Parathyroid adenoma (tissue), 2 donors: ENCODE measurements at regions not wholly inside any gene's neighbourhood (a gene's known extent, or its start where the extent isn't known, plus 50 kb on each side); places are given as distances from the start of the nearest gene placed in this dataset.

Source experiments
- H2AFZ ChIP-seq: fragments of 300-600 bp; sonication (generic); one replicate; pipeline ENCODE4 v1.7.0; 2017; ENCODE audit warnings: antibody characterized with exemption, mild to moderate bottlenecking
- H3K27ac ChIP-seq: fragments of 300-600 bp; sonication (generic); one replicate; pipeline ENCODE4 v1.7.0; 2017
- H3K27me3 ChIP-seq: fragments of 300-600 bp; sonication (generic); one replicate; pipeline ENCODE4 v1.7.0; 2017; ENCODE audit warnings: low read length; ENCODE audit not compliant: control insufficient read depth, insufficient read depth
- H3K36me3 ChIP-seq: fragments of 300-600 bp; sonication (generic); one replicate; pipeline ENCODE4 v1.7.0; 2017; ENCODE audit warnings: low read length; ENCODE audit not compliant: control insufficient read depth, insufficient read depth
- H3K4me1 ChIP-seq: fragments of 300-600 bp; sonication (generic); one replicate; pipeline ENCODE4 v1.7.0; 2017; ENCODE audit warnings: control low read depth
- H3K4me2 ChIP-seq: fragments of 300-600 bp; sonication (generic); one replicate; pipeline ENCODE4 v1.7.0; 2017; ENCODE audit warnings: low read length
- H3K4me3 ChIP-seq: fragments of 300-600 bp; sonication (generic); one replicate; pipeline ENCODE4 v1.7.0; 2017; ENCODE audit warnings: low read depth, low read length
- H3K79me2 ChIP-seq: fragments of 300-600 bp; sonication (generic); one replicate; pipeline ENCODE4 v1.7.0; 2017; ENCODE audit warnings: control low read depth
- H3K9ac ChIP-seq: fragments of 300-600 bp; sonication (generic); one replicate; pipeline ENCODE4 v1.7.0; 2017; ENCODE audit warnings: mild to moderate bottlenecking
- H3K9me3 ChIP-seq: fragments of 300-600 bp; sonication (generic); one replicate; pipeline ENCODE4 v1.7.0; 2017; ENCODE audit warnings: low read length; ENCODE audit not compliant: control insufficient read depth
- TF ChIP-seq, protein P1 (sequence below): fragments of 300-600 bp; sonication (generic); IDR thresholded peaks from one replicate; pipeline ENCODE4 v1.7.0; 2017; ENCODE audit warnings: antibody characterized with exemption, mild to moderate bottlenecking
- donor health status: primary hyperparathyroidism.

GRCh38 chrX:65253817-65254216 is 277.6 kb upstream of the ZC4H2 start:
- Histone ChIP-seq H3K9ac (no peak overlapping the region), H3K27me3 (no peaks in the 10 kb centered on the region), H3K4me3 (no peak overlapping the region), H2AFZ (no peak overlapping the region), H3K4me2 (no peak overlapping the region), H3K9me3 (no peaks in the 10 kb centered on the region), H3K79me2 (no peaks in the 10 kb centered on the region), H3K27ac (no peak overlapping the region), H3K4me1 (no peaks in the 10 kb centered on the region), H3K36me3 (no peaks in the 10 kb centered on the region)
- TF ChIP-seq, protein P1, sequence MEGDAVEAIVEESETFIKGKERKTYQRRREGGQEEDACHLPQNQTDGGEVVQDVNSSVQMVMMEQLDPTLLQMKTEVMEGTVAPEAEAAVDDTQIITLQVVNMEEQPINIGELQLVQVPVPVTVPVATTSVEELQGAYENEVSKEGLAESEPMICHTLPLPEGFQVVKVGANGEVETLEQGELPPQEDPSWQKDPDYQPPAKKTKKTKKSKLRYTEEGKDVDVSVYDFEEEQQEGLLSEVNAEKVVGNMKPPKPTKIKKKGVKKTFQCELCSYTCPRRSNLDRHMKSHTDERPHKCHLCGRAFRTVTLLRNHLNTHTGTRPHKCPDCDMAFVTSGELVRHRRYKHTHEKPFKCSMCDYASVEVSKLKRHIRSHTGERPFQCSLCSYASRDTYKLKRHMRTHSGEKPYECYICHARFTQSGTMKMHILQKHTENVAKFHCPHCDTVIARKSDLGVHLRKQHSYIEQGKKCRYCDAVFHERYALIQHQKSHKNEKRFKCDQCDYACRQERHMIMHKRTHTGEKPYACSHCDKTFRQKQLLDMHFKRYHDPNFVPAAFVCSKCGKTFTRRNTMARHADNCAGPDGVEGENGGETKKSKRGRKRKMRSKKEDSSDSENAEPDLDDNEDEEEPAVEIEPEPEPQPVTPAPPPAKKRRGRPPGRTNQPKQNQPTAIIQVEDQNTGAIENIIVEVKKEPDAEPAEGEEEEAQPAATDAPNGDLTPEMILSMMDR: no peak

DNA sequence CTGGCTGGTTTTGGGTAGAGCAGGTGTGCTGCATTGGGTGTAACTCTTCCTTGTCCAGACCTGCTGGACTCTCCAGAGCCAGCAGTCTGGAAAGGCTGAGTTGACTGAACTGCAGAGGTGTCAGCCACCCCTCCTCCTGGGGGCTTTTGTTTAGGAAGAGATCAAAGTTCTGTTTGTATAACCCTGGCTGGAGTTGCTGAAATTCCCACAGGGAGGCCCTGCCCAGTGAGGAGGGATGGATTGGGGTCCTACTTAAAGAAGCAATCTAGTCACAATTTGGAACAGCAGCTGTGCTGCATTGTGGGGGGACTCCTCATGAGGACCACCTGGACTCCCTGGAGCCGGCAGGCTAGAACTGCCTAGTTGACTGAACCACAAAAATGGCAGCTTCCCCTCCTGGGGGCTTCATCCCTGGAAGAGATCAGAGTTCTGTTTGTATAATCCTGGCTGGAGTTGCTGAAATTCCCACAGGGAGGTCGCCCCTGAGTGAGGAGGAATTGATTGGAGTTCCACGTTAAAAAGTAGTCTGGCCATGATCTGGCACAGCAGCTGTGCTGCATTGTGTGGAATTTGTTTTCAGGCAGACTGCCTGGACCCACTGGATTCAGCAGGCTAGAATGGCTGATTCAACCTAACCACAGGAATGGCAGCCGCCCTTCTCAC is 264.9 kb upstream of the ZC4H2 start:
- Histone ChIP-seq H3K36me3 (no peaks in the 10 kb centered on the region), H3K4me2 (no peak overlapping the region), H3K9ac (no peak overlapping the region), H3K79me2 (no peaks in the 10 kb centered on the region), H3K4me3 (no peak overlapping the region), H3K4me1 (no peaks in the 10 kb centered on the region), H3K27me3 (no peaks in the 10 kb centered on the region), H3K27ac (no peak overlapping the region), H3K9me3 (no peaks in the 10 kb centered on the region), H2AFZ (no peak overlapping the region)
- TF ChIP-seq, protein P1: no peak

DNA sequence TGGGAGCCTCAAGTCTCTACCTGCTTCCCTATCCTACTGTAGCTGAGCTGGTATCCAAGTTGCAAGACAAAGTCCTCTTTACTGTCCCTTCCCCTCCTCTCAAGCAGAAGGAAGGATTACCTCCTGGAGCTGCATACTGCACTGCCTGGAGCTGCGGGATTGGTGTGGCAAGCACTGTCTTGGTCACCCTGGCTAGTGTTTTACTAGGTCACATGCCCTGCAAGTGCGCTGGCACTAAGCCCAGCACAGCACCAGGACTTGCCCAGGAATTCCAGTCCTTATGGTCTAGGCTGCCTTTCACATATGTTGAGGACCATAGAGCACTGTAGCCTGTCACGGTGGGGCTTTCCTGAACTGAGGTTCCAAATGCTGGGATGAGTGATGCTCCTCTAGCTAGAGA is 227.3 kb upstream of the ZC4H2 start:
- no peak overlapping the region for H3K27ac ChIP-seq
- no peak overlapping the region for H3K4me2 ChIP-seq
- H3K9me3 ChIP-seq: no peaks in the 10 kb centered on the region
- no peak overlapping the region for H3K9ac ChIP-seq
- H2AFZ ChIP-seq: no peak overlapping the region
- no peaks in the 10 kb centered on the region for H3K79me2 ChIP-seq
- no peak overlapping the region for H3K4me3 ChIP-seq
- no peaks in the 10 kb centered on the region for H3K27me3 ChIP-seq
- H3K36me3 ChIP-seq: no peaks in the 10 kb centered on the region
- H3K4me1 ChIP-seq: no peaks in the 10 kb centered on the region
- TF ChIP-seq, protein P1: no peak

- Histone ChIP-seq H3K36me3 (no peaks in the 10 kb centered on the region), H3K79me2 (no peaks in the 10 kb centered on the region), H3K4me3 (no peak overlapping the region), H3K27ac (no peak overlapping the region), H2AFZ (no peak overlapping the region), H3K9me3 (no peaks in the 10 kb centered on the region), H3K9ac (no peak overlapping the region), H3K4me1 (no peaks in the 10 kb centered on the region), H3K4me2 (no peak overlapping the region), H3K27me3 (no peaks in the 10 kb centered on the region)
- TF ChIP-seq, protein P1: no peak
These were observed 220.6 kb upstream of the ZC4H2 start for GRCh38 chrX:65196758-65197360.

DNA sequence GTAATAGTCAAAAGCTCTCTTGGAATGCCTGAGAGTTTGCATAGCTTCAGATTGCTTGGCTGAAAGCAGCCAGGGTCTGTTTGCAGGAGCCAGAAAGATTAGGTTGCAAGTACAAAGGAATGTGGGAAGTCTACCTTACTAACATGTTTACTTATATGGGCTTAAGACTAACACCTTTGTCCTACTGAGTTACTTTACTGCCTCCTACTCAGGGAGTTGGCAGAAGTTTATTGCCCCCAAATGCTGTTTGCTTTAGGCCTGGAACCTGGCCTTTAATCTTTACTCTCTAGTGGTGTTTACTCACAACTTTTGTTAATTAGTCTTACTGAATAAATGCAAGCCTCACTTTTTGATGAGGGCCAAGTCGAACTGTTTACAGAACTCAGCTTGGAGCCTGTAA is 219.4 kb upstream of the ZC4H2 start:
- TF ChIP-seq, protein P1: no peak
- H3K9me3 ChIP-seq: no peaks in the 10 kb centered on the region
- no peak overlapping the region for H3K4me3 ChIP-seq
- no peaks in the 10 kb centered on the region for H3K27me3 ChIP-seq
- no peak overlapping the region for H3K27ac ChIP-seq
- no peak overlapping the region for H2AFZ ChIP-seq
- no peaks in the 10 kb centered on the region for H3K4me1 ChIP-seq
- H3K36me3 ChIP-seq: no peaks in the 10 kb centered on the region
- H3K4me2 ChIP-seq: no peak overlapping the region
- no peaks in the 10 kb centered on the region for H3K79me2 ChIP-seq
- no peak overlapping the region for H3K9ac ChIP-seq
